ENCODE measurements at regions not wholly inside any gene's neighbourhood (a gene's known extent, or its start where the extent isn't known, plus 50 kb on each side); places are given as distances from the start of the nearest gene placed in this dataset.
"Not testable (repeated sequence)": the region's sequence is repeated elsewhere in the genome, so short reads cannot be mapped to it uniquely, and the experiment has no call there.

DNA sequence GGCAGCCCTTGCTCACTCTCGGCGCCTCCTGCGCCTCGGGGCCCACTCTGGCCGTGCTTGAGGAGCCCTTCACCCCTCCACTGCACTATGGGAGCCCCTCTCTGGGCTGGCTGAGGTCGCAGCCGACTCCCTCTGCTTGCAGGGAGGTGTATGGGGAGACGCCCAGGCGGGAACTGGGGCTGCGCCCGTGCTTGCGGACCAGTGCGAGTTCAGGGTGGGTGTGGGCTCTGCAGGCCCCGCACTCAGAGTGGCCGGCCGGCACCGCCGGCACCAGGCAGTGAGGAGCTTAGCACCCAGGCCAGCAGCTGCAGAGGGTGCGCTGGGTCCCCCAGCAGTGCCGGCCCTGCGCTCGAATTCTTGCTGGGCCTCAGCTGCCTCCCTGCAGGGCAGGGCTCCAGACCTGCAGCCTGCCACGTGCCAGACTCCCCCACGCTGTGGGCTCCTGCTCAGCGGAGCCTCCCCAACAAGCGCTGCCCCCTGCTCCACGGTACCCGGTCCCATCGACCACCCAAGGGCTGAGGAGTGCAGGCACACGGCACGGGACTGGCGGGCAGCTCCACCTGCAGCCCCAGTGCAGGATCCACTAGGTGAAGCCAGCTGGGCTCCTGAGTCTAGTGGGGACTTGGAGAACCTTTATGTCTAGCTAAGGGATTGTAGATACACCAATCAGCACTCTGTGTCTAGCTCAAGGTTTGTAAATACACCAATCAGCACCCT lies 54.0 kb upstream of the WWC2 start:
- DNase-seq = not testable (repeated sequence)

DNA sequence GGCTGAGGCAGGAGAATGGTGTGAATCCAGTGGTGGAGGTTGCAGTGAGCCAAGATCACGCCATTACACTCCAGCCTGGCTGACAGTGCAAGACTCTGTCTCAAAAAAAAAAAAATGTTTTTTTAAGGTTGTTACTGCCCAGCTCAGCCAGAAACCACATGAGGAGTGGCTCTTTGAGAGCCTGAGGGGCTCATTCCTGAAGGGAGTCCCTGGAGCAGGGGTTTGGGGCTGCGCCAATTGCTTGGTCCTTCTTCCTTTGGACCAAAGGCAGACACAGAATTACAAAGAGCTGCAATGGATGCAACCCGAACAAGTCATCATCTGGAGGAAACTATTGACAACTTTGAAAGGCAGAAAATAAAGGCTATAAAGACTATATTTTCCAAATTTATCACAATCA lies 60.6 kb upstream of the WWC2 start:
- no peak for DNase-seq

DNA sequence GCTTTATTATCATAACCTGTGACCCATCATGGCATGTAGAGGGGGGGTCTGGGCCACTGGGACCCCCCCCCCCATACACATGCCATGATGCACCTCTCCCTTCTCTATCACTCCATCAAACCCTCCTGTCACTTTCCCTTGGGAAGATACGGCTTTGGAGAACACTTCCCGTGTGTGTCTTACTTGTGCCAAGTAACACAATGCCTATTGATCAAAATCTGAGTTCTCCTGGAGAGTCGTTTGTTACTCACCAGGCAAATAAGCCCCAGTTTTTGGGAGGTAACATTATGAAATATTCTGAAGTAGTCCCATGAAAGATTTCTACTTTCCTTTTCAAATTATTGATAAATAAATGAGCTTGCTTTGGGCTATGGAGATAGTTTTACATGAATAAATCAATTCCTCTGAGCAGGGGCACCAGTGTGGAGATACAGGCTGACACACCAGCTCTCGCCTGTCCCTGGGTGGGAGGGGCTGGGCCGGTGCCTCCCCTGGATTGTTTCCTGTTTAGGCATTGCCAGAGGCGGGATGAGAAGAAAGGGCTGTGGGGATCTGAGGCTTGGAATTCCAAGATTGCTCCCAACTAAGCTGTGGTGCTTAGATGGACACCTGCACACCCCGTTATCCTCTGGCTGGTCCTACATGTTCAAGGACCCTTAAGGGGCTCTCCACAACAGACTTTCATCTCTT lies 63.2 kb upstream of the WWC2 start:
- DNase-seq = no peak

DNA sequence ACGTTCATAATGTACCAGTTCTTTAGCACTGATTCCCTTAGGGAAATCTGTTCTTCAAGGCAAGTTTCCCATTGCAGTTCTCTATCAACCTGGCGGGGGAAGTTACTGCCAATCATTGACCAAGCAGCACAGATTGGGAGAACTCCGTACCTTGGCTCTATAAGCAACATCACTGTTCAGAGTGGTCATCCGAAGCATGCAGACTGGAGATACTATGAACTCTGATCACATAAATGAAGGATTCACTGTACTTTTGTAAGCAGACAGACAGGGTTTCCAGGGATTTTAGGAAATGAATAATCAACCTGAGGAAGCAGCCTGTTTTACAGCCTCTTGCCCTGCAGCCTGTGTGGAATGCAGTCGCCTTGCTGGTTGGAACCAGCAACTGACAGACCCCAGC lies 63.8 kb upstream of the WWC2 start:
- DNase-seq = no peak

DNA sequence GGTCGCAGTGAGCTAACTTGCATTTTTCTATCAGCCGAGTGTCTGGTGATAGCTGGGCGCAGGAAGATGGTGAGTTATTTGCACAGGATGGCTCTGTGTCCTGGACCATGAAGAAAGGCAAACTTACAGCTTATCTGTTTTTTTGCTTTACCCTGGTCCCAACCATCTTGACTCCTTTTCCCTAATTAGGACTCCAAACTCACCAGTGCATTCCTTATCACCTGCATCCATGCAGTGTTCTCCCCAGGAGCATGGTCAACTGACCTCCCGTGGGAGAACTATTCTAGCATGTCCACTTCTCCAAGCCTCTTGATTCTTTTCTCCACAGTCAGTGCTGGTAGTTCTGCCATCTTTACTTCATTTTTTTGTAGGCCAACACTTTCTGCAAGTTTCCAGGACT lies 68.2 kb upstream of the WWC2 start:
- no peak for DNase-seq

DNA sequence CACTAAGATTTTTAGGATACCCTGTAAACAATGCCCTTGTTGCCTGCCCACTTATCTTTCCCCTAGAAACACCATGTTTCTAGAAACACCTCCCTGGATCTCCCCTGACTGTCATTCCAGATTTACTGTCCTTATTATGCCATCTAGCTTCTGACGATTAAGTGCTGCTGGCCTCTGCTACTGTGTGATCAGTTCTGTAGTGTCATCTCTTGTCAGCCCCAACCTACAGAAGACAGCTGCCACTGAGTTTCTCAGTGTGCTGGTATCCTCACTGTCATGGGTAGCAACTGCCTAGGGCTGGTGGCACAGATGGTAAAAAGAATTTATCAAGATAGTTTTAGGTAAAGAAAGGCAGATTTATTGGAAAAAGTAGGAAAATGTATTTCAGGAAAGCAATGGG lies 68.7 kb upstream of the WWC2 start:
- DNase-seq = no peak

DNA sequence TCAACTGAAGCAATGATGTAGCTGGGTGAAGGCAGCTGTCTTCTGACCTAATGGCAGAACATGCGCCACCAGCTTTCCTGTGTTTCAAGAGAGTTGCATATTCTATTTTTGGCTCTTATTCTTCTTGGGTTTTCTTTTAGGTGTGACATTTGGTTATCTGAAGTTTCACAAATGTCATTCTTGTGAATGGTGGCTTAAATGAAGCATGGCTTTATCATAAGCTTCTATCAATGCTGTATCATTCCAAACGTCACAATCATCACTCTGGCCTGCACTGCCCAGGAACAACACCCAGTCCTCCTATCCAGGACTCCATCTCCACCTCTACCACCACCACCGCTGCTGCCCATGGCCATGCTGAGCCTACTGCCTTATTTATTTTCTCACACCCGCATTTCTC lies 69.7 kb upstream of the WWC2 start:
- no peak for DNase-seq

DNA sequence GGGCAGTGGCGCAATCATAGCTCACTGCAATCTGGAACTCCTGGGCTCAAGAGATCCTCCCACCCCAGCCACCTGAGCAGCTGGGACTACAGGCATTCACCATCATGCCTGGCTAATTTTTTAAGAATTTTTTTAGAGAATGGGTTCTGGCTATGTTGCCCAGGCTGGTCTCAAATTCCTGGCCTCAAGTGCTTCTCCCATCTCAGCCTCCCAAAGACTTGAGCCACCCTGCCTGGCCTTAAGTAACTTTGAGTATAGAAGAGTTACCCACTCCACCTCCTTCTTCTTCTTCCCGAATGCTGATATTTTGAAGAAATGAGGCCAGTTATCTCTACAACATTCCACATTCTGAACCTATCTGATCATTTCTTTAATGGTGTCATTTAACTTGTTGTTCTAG lies 72.4 kb upstream of the WWC2 start:
- no peak for DNase-seq

DNA sequence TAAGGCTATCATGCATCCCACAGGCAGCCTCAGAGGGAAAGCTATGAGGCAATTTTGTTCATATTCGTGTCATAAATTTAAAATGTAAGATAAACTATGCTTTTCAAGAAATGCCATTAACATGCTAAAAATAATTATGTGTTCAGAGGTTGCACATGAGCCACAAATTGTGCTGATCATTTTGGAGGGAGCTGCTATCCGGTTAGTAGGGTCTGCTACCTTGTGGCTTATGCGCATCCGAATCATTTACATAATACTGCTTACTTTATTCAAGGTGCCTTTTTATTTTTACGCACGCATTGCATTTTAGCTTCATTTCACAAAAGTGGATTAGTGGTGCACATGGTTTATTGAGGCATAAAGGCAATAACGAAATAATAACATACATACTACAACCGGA lies 76.4 kb upstream of the WWC2 start:
- DNase-seq = no peak

DNA sequence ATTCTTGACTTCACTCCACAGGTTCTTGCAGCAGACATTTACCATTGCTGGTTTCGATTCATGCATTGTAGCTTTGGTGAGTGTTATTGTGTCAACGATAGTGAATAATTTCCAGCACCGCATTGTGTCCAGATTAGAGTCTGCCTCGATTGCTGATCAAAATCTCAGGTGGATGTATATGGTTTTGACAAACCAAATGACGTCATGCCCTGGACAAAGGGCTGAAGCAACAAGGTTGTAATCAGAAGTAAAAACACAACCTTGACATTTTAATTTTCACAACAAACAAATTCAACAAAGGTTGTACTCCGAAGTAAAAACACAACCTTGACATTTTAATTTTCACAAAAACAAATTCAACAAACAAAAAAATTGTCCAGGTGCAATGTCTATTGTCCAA lies 81.1 kb upstream of the WWC2 start:
- DNase-seq = no peak

DNA sequence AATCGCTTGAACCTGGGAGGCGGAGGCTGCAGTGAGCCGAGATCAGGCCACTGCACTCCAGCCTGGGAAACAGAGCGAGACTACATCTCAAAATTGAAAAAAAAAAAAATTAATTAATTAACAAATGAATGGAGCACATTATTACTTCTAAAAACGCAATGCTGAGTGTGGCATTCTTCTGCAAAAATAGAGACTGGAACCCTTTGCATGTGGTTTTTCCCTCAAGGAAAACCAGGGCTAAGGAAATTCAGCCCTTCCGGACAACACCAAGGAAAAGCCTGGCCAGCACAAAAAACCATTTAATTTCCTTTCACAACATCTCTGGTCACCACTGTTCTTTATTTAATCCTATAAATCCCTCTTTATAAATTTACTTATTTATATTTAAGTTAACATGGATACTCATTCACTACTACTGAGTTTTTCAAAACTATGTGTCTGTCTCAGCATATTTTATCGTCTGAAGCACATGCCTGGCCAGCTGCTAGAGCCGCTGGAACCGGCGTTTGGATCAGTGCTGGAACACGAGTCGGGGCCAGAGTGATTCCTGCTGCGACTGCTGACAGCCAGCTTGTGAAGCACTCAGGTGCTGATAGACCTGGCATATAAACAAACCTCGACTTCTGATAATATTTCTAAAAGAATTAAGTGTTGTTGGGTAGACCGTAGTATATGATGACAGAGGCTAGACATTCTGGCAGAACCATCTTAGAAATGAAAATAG lies 84.5 kb upstream of the WWC2 start:
- no peak for DNase-seq

DNA sequence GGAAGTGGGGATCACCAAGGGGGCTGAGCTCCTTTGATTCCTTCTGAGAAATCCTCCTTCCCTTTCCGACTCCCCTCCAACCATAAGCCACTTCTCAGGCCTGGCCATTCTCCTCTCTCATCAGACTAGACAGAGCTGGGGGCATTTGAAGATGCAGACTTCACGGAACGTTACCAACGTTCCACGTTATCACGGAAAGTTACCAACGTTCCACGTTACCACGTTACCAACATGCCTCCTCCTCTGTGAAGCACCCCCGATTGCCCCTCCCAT lies 85.4 kb upstream of the WWC2 start:
- DNase-seq = no peak

DNA sequence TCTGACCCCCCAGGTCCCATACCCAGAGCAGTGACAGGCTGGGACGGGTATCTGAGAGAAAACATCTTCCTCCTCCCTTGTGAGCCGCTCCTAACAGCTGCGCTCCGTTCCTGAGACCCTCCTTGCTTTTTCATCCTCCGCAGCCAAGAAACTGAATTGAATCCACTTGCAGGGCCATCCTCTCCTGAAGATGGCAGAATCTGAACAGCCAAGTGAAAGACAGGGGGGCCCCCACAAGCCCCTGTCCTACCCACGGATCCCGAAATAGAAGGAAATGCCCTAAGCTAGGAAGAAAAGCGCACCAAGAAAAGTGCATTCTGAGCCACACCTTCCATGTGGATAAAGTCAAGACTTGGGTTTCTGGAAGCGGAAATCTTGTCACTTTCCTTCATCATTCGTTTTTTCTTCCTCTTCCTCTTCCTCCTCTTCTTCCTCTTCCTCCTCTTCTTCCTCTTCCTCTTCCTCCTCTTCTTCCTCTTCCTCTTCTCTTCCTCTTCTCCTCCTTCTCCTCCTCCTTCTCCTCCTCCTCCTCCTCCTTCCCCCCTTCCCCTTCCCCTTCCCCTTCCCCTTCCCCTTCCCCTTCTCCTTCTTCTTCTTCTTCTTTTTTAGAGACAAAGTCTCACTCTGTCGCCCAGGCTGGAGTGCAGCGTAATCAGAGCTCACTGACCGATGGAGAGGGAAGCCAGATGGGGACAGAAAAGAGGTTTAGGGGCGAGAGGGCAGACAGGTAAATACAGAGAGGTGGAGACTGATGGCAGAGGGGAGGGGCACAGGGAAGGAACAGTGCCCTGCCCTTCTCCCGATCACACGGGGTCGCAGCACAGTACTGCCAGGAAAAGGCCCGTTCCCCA lies 86.0 kb upstream of the WWC2 start:
- no peak for DNase-seq

DNA sequence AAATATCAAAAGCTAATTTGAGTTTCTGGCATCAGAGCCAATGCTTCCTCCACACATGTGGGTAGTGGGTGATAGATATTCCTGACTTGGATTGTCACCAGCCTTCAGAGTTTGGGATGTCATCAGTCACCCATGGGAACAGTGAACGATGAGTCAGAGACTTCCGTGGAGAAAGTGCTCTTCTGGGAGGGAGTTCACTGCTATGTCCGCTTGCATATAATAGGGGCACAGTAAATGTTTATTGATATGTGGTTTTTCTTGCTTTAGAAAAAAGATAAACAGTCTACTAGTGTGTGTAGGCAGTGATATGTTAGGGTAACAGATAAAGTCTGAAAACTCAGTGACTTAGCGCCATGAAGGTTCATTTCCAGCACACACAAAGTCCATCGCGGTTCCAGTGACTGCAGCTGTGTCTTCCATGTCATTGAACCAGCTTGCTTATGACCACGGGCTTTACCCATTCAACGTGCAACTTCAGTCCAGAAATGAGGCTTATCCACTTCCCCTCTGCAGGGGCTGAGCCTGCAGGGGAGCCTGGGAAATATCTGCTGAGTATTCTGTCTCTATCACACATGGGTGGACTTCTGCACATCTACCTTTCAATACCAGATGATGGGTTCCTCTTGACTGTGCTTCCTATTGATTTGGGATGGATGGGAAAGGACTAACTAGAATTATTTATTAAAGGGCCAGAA lies 87.7 kb upstream of the WWC2 start:
- no peak for DNase-seq

DNA sequence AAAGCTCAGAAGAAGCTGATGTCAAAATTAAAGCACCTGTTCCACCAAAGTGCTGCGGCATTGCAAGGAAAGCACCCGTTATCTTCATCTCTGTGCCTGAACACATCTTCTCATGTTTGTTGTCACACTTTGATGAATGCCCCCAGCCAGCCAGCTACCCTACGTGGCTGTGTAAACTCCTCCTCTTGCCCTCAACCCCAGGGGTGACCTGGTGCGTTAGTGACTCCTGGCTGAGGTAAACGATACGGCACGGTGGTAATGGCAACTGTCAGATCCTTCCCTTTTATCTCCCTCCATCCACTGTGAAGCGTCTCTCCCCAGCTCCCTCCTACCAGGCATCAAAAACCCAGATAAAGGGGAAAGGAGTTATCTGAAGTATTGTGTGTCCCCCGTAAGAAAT lies 90.6 kb upstream of the WWC2 start:
- DNase-seq = no peak

DNA sequence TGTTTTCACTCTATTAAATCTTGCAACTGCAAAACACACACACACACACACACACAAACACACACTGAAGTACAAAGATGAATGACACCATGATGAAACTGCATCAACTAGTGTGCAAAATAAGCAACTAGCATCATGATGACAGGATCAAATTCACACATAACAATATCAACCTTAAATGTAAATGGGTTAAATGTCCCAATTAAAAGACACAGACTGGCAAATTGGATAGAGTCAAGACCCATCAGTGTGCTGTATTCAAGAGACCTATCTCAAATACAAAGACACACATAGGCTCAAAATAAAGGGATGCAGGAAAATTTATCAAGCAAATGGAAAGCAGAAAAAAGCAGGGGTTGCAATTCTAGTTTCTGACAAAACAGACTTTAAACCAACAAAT lies 87.2 kb upstream of the DCTD start:
- not testable (repeated sequence) for DNase-seq

DNA sequence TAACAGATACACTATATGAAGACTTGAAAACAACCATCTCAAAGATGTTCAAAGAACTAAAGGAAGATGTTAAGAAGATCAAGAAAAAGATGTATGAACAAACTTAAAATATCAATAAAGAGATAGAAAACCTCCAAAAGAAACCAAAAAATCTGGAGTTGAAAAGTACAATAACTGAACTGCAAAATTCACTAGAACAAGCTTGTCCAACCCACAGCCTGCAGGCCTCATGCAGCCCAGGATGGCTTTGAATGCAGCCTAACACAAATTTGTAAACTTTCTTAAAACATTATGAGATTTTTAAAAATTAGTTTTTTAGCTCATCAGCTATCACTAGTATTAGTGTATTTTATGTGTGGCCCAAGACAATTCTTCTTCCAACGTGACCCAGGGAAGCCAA lies 77.0 kb upstream of the DCTD start:
- DNase-seq = no peak

DNA sequence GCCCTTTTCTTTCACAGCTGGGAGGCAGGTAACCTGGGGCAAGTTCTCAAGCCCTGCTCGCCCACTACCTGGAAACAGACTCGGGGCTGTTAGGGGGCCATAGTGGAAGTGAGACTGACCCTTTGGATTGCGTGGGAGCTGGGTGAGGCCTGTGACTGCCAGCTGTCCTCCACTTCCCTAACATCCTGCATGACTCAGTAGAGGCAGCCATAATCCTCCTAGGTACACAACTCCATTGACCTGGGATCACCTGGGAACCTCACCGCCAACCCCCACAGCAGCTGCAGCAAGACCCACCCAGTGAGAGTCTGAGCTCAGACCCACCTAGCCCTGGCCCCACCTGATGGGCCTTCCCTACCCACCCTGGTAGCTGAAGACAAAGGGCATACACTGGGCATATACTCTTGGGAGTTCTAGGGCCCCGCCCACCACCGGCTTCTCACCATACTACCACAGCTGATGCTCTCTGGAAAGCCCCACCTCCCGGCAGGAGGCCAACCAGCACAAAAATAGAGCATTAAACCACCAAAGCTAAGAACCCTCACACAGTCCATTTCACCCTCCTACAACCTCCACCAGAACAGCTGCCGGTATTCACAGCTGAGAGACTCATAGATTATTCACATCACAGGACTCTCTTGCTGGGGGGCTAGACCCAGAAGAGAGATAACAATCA lies 61.1 kb upstream of the DCTD start:
- DNase-seq = no peak

DNA sequence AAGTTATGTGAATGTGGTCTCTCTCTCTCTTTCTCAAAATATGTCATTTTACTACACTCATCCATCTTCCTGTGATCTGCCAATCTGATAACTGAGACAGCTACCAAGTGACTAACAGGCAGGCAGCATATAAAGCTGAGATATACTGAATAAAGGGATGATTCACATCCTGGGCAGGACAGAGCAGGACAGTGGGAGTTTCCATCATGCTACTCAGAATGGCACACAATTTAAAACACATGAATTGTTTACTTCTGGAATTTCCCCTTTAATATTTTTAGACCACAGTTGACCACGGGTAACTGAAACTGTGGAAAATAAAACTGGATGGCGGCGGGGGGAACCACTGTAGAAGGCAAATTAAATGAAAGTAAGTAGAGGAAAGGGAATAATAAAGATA lies 58.6 kb upstream of the DCTD start:
- DNase-seq = peak; percentile 6

DNA sequence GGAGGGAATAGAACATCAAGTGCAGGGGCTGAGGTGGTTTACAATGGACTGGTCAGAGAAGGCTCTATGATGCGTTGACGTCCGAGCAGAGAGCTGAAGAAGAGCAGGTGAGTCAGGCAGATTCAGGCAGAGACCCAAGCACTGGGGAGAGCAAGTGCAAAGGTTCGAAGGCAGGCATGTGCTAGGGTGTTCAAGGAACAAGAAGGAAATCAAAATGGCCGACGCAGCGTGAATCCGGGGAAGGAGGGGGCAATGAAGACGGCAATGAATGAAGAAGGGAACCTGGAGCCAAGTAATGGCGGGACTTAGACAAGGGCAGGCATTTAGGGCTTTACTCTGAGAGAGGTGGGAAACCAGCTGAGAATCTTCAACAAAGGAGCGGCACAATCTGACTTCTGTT lies 56.8 kb upstream of the DCTD start:
- no peak for DNase-seq

DNA sequence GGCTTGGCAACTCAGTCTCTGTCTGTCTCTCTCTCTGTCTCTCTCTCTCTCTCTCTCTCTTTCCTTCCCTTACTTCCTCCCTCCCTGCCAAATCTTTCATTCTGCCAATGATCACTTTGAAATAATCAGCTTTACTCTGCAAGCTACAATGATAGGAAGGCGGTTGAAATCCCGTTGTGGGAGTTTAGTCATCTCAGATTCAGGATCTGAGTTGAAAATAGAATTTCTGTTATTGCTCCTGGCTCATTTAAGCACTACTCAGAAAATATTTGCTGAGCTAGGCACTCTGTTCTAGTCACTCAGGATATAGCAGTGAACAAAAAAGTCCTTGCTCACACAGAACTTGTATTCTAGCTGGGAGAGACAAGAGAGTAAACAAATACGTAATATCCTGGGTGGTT lies 56.3 kb upstream of the DCTD start:
- DNase-seq = no peak

DNA sequence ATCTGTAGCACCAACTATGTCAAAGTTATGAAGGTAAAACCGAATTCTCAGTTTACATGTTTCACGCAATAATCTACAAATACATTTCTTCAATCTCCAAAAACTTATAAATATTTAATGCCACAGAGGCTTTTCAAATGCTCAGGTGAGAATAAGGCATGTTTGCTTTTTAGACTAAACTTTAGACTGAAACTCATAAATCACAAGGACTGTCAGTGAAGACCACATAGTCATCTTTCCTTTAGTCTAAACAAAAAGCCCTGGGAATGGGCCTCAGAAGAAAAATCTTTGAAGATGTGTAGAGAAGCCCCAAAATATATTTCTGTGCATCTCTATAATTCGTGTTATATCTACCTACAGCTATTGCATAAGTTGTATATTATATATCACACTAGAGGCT lies 54.5 kb upstream of the DCTD start:
- DNase-seq = no peak
